ENCODE measurements at regions not wholly inside any gene's neighbourhood (a gene's known extent, or its start where the extent isn't known, plus 50 kb on each side); places are given as distances from the start of the nearest gene placed in this dataset.

DNA sequence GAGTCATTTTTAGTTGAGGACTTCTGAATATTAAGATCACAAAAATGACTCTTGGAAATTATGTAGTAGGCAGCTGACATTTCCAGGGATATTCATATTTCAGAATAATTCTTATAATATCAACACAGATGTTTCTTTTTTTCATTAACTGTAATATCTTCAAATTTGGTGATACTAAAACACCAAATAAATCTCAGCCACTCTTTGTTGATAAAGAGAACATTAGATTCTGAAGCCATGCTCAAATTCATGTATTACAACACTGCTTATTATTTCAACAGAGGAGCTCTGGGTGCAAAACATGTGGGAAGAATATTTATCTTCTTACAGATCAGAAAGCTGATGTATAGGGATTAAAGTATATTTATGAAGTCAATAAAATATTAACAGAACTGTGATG lies 355.4 kb downstream of the CRPPA start:
- Histone ChIP-seq H3K9me3 (ENCODE audit: insufficient read depth, low read depth, low read length) (no peaks in the 10 kb centered on the region), H3K27me3 (ENCODE audit: insufficient read depth, low read length) (peaks cover 43% of the 10 kb centered on the region), H3K4me3 (ENCODE audit: insufficient read depth, low read depth, low read length) (no peak overlapping the region), H4K20me1 (ENCODE audit: insufficient read depth, low read length) (no peaks in the 10 kb centered on the region), H3K27ac (ENCODE audit: low read depth, low read length) (no peak overlapping the region), H3K9ac (ENCODE audit: low read length) (no peak overlapping the region), H2AFZ (ENCODE audit: low read depth, low read length) (no peak overlapping the region), H3K4me1 (ENCODE audit: insufficient read depth, low read length) (peaks cover 9% of the 10 kb centered on the region), H3K36me3 (ENCODE audit: insufficient read depth, low read length) (no peaks in the 10 kb centered on the region), H3K79me2 (ENCODE audit: insufficient read depth, low read length) (no peaks in the 10 kb centered on the region), H3K4me2 (ENCODE audit: low read length) (no peak overlapping the region)
- Mint-ChIP-seq H3K27ac (ENCODE audit: unreplicated experiment) (no peak overlapping the region), H3K4me1 (ENCODE audit: low read depth, unreplicated experiment) (peaks cover 16% of the 10 kb centered on the region), H3K4me3 (ENCODE audit: unreplicated experiment) (no peak overlapping the region), H3K36me3 (ENCODE audit: low read depth, unreplicated experiment) (no peaks in the 10 kb centered on the region), H3K9me3 (ENCODE audit: unreplicated experiment) (no peaks in the 10 kb centered on the region), H3K27me3 (ENCODE audit: low read depth, unreplicated experiment) (no peaks in the 10 kb centered on the region)
- DNase-seq (ENCODE audit: low read depth): no peak
- TF ChIP-seq, protein P1, sequence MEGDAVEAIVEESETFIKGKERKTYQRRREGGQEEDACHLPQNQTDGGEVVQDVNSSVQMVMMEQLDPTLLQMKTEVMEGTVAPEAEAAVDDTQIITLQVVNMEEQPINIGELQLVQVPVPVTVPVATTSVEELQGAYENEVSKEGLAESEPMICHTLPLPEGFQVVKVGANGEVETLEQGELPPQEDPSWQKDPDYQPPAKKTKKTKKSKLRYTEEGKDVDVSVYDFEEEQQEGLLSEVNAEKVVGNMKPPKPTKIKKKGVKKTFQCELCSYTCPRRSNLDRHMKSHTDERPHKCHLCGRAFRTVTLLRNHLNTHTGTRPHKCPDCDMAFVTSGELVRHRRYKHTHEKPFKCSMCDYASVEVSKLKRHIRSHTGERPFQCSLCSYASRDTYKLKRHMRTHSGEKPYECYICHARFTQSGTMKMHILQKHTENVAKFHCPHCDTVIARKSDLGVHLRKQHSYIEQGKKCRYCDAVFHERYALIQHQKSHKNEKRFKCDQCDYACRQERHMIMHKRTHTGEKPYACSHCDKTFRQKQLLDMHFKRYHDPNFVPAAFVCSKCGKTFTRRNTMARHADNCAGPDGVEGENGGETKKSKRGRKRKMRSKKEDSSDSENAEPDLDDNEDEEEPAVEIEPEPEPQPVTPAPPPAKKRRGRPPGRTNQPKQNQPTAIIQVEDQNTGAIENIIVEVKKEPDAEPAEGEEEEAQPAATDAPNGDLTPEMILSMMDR (IDR thresholded peaks at IDR 0.05; ENCODE audit: insufficient read depth, low read depth, low read length): no peak
- TF ChIP-seq EZH2 (IDR thresholded peaks at IDR 0.05; ENCODE audit: insufficient read depth, low read length): no peak
- FAIRE-seq: no peak

- H4K20me1 ChIP-seq (ENCODE audit: insufficient read depth, low read length): no peaks in the 10 kb centered on the region
- no peak for DNase-seq (ENCODE audit: low read depth)
- H3K27ac Mint-ChIP-seq (ENCODE audit: unreplicated experiment): no peak overlapping the region
Observed at GRCh38 chr7:16063716-16064675, 357.3 kb downstream of the CRPPA start.

More at GRCh38 chr7:16063716-16064675, 357.3 kb downstream of the CRPPA start:
- Histone ChIP-seq H2AFZ (ENCODE audit: low read depth, low read length) (no peak overlapping the region), H3K27me3 (ENCODE audit: insufficient read depth, low read length) (peaks cover 47% of the 10 kb centered on the region), H3K36me3 (ENCODE audit: insufficient read depth, low read length) (no peaks in the 10 kb centered on the region), H3K79me2 (ENCODE audit: insufficient read depth, low read length) (no peaks in the 10 kb centered on the region), H3K4me1 (ENCODE audit: insufficient read depth, low read length) (peaks cover 9% of the 10 kb centered on the region), H3K4me3 (ENCODE audit: insufficient read depth, low read depth, low read length) (no peak overlapping the region), H3K27ac (ENCODE audit: low read depth, low read length) (no peak overlapping the region), H3K9ac (ENCODE audit: low read length) (no peak overlapping the region), H3K4me2 (ENCODE audit: low read length) (no peak overlapping the region), H3K9me3 (ENCODE audit: insufficient read depth, low read depth, low read length) (no peaks in the 10 kb centered on the region)
- Mint-ChIP-seq H3K9me3 (ENCODE audit: unreplicated experiment) (no peaks in the 10 kb centered on the region), H3K36me3 (ENCODE audit: low read depth, unreplicated experiment) (no peaks in the 10 kb centered on the region), H3K27me3 (ENCODE audit: low read depth, unreplicated experiment) (no peaks in the 10 kb centered on the region), H3K4me1 (ENCODE audit: low read depth, unreplicated experiment) (peaks cover 16% of the 10 kb centered on the region), H3K4me3 (ENCODE audit: unreplicated experiment) (no peak overlapping the region)
- FAIRE-seq: no peak
- TF ChIP-seq, protein P1 (IDR thresholded peaks at IDR 0.05; ENCODE audit: insufficient read depth, low read depth, low read length): no peak
- no peak for TF ChIP-seq EZH2 (IDR thresholded peaks at IDR 0.05; ENCODE audit: insufficient read depth, low read length)

Measured in astrocyte (in vitro differentiated cells and primary cell).